DND-41 (cell line): ENCODE measurements at regions not wholly inside any gene's neighbourhood (a gene's known extent, or its start where the extent isn't known, plus 50 kb on each side); places are given as distances from the start of the nearest gene placed in this dataset.

Source experiments
- ATAC-seq: fragments of 200-7000 bp; cut with Tn5 transposase; 3 replicates; pipeline ENCODE4 v1.9.1; 2021; ENCODE audit warnings: low read depth; ENCODE audit not compliant: insufficient read depth
- DNase-seq: peaks from one replicate; pipeline ENCODE4 v3.0.0-alpha.2; 2020
- H2AFZ ChIP-seq: 2 replicates; pipeline ENCODE4 v1.6.0; 2012; ENCODE audit warnings: low read depth, low read length
- H3K27ac ChIP-seq: 2 replicates; pipeline ENCODE4 v1.5.1; 2012; ENCODE audit warnings: low read length, inconsistent platforms
- H3K27me3 ChIP-seq: fragments of 200-600 bp; sonication (generic); 2 replicates; pipeline ENCODE4 v1.6.0; 2012; ENCODE audit warnings: low read length, mild to moderate bottlenecking, inconsistent platforms; ENCODE audit not compliant: insufficient read depth, poor library complexity
- H3K36me3 ChIP-seq: 2 replicates; pipeline ENCODE4 v1.5.1; 2012; ENCODE audit warnings: low read length, inconsistent platforms; ENCODE audit not compliant: insufficient read depth
- H3K4me1 ChIP-seq: 2 replicates; pipeline ENCODE4 v1.5.1; 2012; ENCODE audit warnings: mild to moderate bottlenecking, low read length; ENCODE audit not compliant: insufficient read depth
- H3K4me2 ChIP-seq: 2 replicates; pipeline ENCODE4 v1.6.0; 2012; ENCODE audit warnings: mild to moderate bottlenecking, moderate library complexity, low read length, inconsistent platforms; ENCODE audit not compliant: insufficient read depth
- H3K4me3 ChIP-seq, 2 experiments: fragments of 200-600 bp in 1 of 2; shearing (Covaris generic) in 1 of 2; 2 replicates each; pipeline ENCODE4 v1.5.1; 2012 to 2016; ENCODE audit warnings: inconsistent platforms in 2 of 2, low read length in 2 of 2, mild to moderate bottlenecking in 2 of 2, low read depth in 1 of 2, moderate library complexity in 1 of 2
- H3K79me2 ChIP-seq: 2 replicates; pipeline ENCODE4 v1.6.0; 2012; ENCODE audit warnings: low read length, inconsistent platforms; ENCODE audit not compliant: insufficient read depth
- H3K9ac ChIP-seq: 2 replicates; pipeline ENCODE4 v1.6.0; 2012; ENCODE audit warnings: low read depth, mild to moderate bottlenecking, inconsistent platforms, low read length, moderate library complexity
- H3K9me3 ChIP-seq: 2 replicates; pipeline ENCODE4 v1.5.1; 2012; ENCODE audit warnings: low read length, moderate library complexity, mild to moderate bottlenecking, inconsistent platforms; ENCODE audit not compliant: insufficient read depth, severe bottlenecking
- H4K20me1 ChIP-seq: 2 replicates; pipeline ENCODE4 v1.6.0; 2012; ENCODE audit warnings: low read length; ENCODE audit not compliant: insufficient read depth
- EZH2 ChIP-seq: IDR thresholded peaks from 3 replicates; pipeline ENCODE4 v1.6.1; 2012; ENCODE audit warnings: borderline replicate concordance, low read depth, mild to moderate bottlenecking, moderate library complexity, low read length, inconsistent platforms; ENCODE audit not compliant: severe bottlenecking
- TF ChIP-seq, protein P1 (sequence below): IDR thresholded peaks from 2 replicates; pipeline ENCODE4 v1.5.1; 2012; ENCODE audit warnings: borderline replicate concordance, low read length, moderate library complexity, mild to moderate bottlenecking; ENCODE audit not compliant: poor library complexity, severe bottlenecking; ENCODE audit errors: extremely low read depth

DNA sequence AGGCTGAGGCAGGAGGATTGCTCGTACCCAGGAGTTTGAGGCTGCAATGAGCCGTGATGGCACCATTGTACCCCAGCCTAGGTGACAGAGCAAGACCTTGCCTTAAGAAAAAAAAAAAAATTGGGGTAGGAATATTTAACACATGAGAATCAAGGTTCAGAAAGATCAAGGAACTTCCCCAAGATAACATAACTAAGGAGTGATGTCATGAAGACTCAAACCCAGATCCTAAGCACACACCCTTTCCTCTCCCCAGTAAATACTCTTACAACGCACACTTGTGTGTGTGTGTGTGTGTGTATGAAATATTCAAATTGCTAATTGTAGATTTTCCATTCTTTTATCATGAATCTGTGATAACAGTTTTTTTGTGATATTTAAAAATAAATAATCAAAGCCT, 90.6 kb upstream of the NUDT4 start:
- ATAC-seq, result no peak
- H3K79me2 ChIP-seq, result no peaks in the 10 kb centered on the region

DNA sequence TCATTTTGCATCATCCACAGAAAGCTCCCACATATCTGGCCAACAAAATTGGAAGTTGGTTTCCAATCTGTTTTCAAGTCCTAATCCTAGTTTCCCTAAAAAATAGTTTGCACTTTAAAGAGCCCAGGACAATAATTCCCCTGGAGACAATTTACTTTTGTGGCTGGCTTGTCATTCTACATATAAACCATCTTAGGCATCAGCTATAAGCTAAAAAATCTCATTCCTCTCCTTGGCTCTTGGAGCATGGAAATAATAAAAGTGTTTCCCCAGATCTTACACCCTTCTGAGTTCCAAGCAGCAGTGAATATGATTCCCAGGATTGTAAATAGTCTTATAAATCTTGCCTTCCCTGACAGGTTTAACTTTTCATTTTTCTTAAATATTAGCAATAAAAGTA, 89.1 kb upstream of the NUDT4 start:
- Histone ChIP-seq H3K4me1 (no peaks in the 10 kb centered on the region), H3K9me3 (peaks cover 2% of the 10 kb centered on the region), H2AFZ (no peak overlapping the region), H3K27ac (no peak overlapping the region), H3K4me3 (no peak overlapping the region), H3K4me2 (no peak overlapping the region), H3K36me3 (no peaks in the 10 kb centered on the region), H3K9ac (no peak overlapping the region), H3K79me2 (no peaks in the 10 kb centered on the region), H3K27me3 (no peaks in the 10 kb centered on the region), H4K20me1 (no peaks in the 10 kb centered on the region)
- TF ChIP-seq EZH2, result no peak
- TF ChIP-seq, protein P1, sequence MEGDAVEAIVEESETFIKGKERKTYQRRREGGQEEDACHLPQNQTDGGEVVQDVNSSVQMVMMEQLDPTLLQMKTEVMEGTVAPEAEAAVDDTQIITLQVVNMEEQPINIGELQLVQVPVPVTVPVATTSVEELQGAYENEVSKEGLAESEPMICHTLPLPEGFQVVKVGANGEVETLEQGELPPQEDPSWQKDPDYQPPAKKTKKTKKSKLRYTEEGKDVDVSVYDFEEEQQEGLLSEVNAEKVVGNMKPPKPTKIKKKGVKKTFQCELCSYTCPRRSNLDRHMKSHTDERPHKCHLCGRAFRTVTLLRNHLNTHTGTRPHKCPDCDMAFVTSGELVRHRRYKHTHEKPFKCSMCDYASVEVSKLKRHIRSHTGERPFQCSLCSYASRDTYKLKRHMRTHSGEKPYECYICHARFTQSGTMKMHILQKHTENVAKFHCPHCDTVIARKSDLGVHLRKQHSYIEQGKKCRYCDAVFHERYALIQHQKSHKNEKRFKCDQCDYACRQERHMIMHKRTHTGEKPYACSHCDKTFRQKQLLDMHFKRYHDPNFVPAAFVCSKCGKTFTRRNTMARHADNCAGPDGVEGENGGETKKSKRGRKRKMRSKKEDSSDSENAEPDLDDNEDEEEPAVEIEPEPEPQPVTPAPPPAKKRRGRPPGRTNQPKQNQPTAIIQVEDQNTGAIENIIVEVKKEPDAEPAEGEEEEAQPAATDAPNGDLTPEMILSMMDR, result no peak
- no peak for ATAC-seq
- DNase-seq, result no peak

More for the DNA sequence above, 90.6 kb upstream of the NUDT4 start:
- Histone ChIP-seq H3K9ac (no peak overlapping the region), H3K27ac (no peak overlapping the region), H4K20me1 (no peaks in the 10 kb centered on the region), H3K36me3 (no peaks in the 10 kb centered on the region), H3K9me3 (peaks cover 2% of the 10 kb centered on the region), H3K4me2 (no peak overlapping the region), H2AFZ (no peak overlapping the region), H3K4me3 (no peak overlapping the region), H3K27me3 (no peaks in the 10 kb centered on the region), H3K4me1 (no peaks in the 10 kb centered on the region)
- DNase-seq, result no peak
- no peak for TF ChIP-seq EZH2
- TF ChIP-seq, protein P1, result no peak

DNA sequence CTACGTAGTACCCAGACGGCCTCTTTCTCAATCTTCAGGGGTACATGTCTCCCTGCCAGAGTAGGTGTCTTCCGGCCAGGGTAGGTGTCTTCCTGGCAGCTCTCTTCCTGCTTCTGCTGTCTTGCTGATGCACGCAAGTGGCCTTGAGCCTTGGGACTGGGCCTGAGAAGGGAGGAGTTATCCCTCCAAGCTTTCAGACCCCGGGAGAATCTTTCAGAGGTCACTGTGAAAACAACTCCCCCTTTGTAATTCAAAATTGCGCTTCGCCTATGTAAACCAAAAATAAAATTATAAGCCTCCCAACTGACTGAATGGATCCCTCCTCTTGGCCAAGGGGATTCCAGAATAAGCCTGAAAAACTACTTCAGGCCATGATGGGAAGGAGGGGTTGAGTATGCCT, 87.3 kb upstream of the NUDT4 start:
- Histone ChIP-seq H2AFZ (no peak overlapping the region), H3K79me2 (no peaks in the 10 kb centered on the region), H3K4me1 (no peaks in the 10 kb centered on the region), H3K9ac (no peak overlapping the region), H3K36me3 (no peaks in the 10 kb centered on the region), H3K27ac (no peak overlapping the region), H4K20me1 (no peaks in the 10 kb centered on the region), H3K27me3 (no peaks in the 10 kb centered on the region), H3K4me2 (no peak overlapping the region), H3K9me3 (peaks cover 2% of the 10 kb centered on the region), H3K4me3 (no peak overlapping the region)
- TF ChIP-seq, protein P1, result no peak
- TF ChIP-seq EZH2, result no peak
- DNase-seq (no peak), ATAC-seq (no peak)

DNA sequence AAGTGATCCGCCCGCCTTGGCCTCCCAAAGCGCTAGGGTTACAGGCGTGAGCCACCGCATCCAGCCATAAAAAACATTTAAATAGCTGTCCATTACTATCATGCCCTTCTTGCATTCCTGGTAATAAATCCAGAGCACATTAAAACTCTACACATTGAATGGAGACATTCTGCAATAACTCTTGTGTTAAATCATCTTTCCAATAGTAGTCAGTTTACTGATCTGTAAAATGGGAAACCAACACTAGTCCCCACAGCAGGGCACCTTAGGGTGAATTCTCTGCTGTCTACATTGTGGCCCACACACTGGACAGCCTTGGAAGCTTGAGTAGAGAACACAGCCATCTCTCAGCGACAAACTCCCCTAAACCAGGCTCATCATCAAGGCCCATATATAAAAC, 85.5 kb upstream of the NUDT4 start:
- H4K20me1 ChIP-seq, result no peaks in the 10 kb centered on the region
- H3K79me2 ChIP-seq, result no peaks in the 10 kb centered on the region
- TF ChIP-seq, protein P1, result no peak
- no peak for TF ChIP-seq EZH2
- no peaks in the 10 kb centered on the region for H3K9me3 ChIP-seq
- no peak overlapping the region for H3K9ac ChIP-seq
- H3K27me3 ChIP-seq, result no peaks in the 10 kb centered on the region
- H3K36me3 ChIP-seq, result no peaks in the 10 kb centered on the region
- ATAC-seq, result no peak
- no peak overlapping the region for H3K4me3 ChIP-seq
- peaks cover 6% of the 10 kb centered on the region for H3K4me1 ChIP-seq
- no peak for DNase-seq
- no peak overlapping the region for H2AFZ ChIP-seq
- no peak overlapping the region for H3K27ac ChIP-seq
- H3K4me2 ChIP-seq, result no peak overlapping the region
